ENCODE measurements at regions not wholly inside any gene's neighbourhood (a gene's known extent, or its start where the extent isn't known, plus 50 kb on each side); places are given as distances from the start of the nearest gene placed in this dataset.
"Not testable (repeated sequence)": the region's sequence is repeated elsewhere in the genome, so short reads cannot be mapped to it uniquely, and the experiment has no call there.

DNA sequence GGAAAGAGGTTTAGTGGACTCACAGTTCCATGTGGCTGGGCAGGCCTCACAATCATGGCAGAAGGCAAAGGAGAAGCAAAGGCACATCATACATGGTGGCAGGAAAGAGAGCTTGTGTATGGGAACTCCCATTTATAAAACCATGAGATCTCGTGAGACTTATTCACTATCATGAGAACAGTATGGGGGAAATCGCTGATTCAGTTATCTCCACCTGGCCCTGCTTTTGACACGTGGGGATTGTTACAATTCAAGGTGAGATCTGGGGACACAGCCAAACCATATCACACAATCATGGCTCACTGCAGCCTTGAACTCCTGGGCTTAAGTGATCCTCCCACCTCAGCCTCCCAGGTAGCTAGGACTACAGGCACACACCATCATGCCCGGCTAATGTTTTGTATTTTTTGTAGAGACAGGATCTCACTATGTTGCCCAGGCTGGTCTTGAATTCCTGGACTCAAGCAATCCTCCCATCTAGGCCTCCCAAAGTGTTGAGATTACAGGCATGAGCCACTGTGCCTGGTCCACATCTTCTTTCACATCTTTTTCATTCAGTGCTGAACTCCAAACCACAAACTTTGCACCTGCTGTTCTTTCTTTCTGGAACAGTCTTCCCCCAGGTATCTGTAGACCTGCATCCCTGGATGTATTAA, 194.2 kb downstream of the ZFP64 start:
- TF ChIP-seq, protein P1, sequence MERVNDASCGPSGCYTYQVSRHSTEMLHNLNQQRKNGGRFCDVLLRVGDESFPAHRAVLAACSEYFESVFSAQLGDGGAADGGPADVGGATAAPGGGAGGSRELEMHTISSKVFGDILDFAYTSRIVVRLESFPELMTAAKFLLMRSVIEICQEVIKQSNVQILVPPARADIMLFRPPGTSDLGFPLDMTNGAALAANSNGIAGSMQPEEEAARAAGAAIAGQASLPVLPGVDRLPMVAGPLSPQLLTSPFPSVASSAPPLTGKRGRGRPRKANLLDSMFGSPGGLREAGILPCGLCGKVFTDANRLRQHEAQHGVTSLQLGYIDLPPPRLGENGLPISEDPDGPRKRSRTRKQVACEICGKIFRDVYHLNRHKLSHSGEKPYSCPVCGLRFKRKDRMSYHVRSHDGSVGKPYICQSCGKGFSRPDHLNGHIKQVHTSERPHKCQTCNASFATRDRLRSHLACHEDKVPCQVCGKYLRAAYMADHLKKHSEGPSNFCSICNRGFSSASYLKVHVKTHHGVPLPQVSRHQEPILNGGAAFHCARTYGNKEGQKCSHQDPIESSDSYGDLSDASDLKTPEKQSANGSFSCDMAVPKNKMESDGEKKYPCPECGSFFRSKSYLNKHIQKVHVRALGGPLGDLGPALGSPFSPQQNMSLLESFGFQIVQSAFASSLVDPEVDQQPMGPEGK (CRISPR knock-in tag; IDR thresholded peaks at IDR 0.05; ENCODE audit: borderline replicate concordance) = not testable (repeated sequence)
- TF ChIP-seq ZNF8 (CRISPR knock-in tag; IDR thresholded peaks at IDR 0.05); CSDC2 (CRISPR knock-in tag; IDR thresholded peaks at IDR 0.05); ARNTL (CRISPR knock-in tag; IDR thresholded peaks at IDR 0.05; ENCODE audit: borderline replicate concordance, low read depth); ISL1 (CRISPR knock-in tag; IDR thresholded peaks at IDR 0.05); ZFP3 (CRISPR knock-in tag; IDR thresholded peaks at IDR 0.05); ZC3H10 (CRISPR knock-in tag; IDR thresholded peaks at IDR 0.05); BACH2 (CRISPR knock-in tag; IDR thresholded peaks at IDR 0.05; ENCODE audit: borderline replicate concordance); ZFP30 (CRISPR knock-in tag; IDR thresholded peaks at IDR 0.05); OSR1 (CRISPR knock-in tag; IDR thresholded peaks at IDR 0.05): not testable (repeated sequence)
- TF ChIP-seq, protein P2, sequence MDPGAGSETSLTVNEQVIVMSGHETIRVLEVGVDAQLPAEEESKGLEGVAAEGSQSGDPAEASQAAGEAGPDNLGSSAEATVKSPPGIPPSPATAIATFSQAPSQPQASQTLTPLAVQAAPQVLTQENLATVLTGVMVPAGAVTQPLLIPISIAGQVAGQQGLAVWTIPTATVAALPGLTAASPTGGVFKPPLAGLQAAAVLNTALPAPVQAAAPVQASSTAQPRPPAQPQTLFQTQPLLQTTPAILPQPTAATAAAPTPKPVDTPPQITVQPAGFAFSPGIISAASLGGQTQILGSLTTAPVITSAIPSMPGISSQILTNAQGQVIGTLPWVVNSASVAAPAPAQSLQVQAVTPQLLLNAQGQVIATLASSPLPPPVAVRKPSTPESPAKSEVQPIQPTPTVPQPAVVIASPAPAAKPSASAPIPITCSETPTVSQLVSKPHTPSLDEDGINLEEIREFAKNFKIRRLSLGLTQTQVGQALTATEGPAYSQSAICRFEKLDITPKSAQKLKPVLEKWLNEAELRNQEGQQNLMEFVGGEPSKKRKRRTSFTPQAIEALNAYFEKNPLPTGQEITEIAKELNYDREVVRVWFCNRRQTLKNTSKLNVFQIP (CRISPR knock-in tag; IDR thresholded peaks at IDR 0.05; ENCODE audit: borderline replicate concordance, low read depth) = not testable (repeated sequence)

All from SK-N-SH treated with all-trans-retinoic acid at 6 μM for 48 hours (cell line).